Osteocyte (in vitro differentiated cells): ENCODE measurements at regions not wholly inside any gene's neighbourhood (a gene's known extent, or its start where the extent isn't known, plus 50 kb on each side); places are given as distances from the start of the nearest gene placed in this dataset.

Experiments
- DNase-seq: peaks from one replicate; pipeline ENCODE4 v3.0.0; 2021; ENCODE audit warnings: mixed read lengths; ENCODE audit not compliant: unreplicated experiment; ENCODE audit errors: extremely low spot score
- H3K27ac Mint-ChIP-seq: one replicate; pipeline ENCODE4 v1.8.0; 2021; ENCODE audit warnings: mild to moderate bottlenecking, mixed read lengths; ENCODE audit not compliant: unreplicated experiment
- H3K27me3 Mint-ChIP-seq: one replicate; pipeline ENCODE4 v1.8.0; 2021; ENCODE audit warnings: mixed read lengths; ENCODE audit not compliant: unreplicated experiment
- H3K36me3 Mint-ChIP-seq: one replicate; pipeline ENCODE4 v1.8.0; 2021; ENCODE audit warnings: mixed read lengths; ENCODE audit not compliant: unreplicated experiment
- H3K4me1 Mint-ChIP-seq: one replicate; pipeline ENCODE4 v1.8.0; 2021; ENCODE audit warnings: mixed read lengths; ENCODE audit not compliant: unreplicated experiment
- H3K4me3 Mint-ChIP-seq: one replicate; pipeline ENCODE4 v1.8.0; 2021; ENCODE audit warnings: mild to moderate bottlenecking, moderate library complexity, mixed read lengths; ENCODE audit not compliant: unreplicated experiment
- H3K9me3 Mint-ChIP-seq: one replicate; pipeline ENCODE4 v1.8.0; 2021; ENCODE audit warnings: mixed read lengths; ENCODE audit not compliant: unreplicated experiment
- TF ChIP-seq, protein P1 (sequence below): fragments of 200-600 bp; sonication (generic); IDR thresholded peaks from 2 replicates; pipeline ENCODE4 v1.5.0; 2021; ENCODE audit warnings: antibody characterized with exemption, mild to moderate bottlenecking, moderate library complexity

DNA sequence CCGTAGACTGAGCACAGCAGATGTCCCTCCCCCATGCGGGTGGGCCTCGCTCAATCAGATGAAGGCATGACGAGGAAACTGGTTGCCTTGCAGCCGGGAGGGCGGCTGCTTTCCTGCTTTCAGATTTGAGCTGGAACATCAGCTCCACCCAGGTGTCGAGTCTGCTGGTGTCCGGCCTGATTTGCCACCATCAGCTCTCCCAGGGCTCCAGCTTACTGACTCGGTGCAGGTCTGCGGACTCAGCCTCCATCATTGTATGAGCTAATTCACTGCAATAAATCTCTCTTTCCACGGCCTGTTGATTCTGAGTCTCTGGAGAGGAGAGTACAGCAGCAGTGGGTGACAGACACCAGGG is 156.2 kb downstream of the KIF26A start:
- Mint-ChIP-seq H3K4me1 (no peaks in the 10 kb centered on the region), H3K36me3 (no peaks in the 10 kb centered on the region), H3K9me3 (no peaks in the 10 kb centered on the region), H3K27me3 (no peaks in the 10 kb centered on the region), H3K4me3 (no peak overlapping the region), H3K27ac (no peak overlapping the region)
- TF ChIP-seq, protein P1, sequence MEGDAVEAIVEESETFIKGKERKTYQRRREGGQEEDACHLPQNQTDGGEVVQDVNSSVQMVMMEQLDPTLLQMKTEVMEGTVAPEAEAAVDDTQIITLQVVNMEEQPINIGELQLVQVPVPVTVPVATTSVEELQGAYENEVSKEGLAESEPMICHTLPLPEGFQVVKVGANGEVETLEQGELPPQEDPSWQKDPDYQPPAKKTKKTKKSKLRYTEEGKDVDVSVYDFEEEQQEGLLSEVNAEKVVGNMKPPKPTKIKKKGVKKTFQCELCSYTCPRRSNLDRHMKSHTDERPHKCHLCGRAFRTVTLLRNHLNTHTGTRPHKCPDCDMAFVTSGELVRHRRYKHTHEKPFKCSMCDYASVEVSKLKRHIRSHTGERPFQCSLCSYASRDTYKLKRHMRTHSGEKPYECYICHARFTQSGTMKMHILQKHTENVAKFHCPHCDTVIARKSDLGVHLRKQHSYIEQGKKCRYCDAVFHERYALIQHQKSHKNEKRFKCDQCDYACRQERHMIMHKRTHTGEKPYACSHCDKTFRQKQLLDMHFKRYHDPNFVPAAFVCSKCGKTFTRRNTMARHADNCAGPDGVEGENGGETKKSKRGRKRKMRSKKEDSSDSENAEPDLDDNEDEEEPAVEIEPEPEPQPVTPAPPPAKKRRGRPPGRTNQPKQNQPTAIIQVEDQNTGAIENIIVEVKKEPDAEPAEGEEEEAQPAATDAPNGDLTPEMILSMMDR, result no peak
- DNase-seq, result no peak

DNA sequence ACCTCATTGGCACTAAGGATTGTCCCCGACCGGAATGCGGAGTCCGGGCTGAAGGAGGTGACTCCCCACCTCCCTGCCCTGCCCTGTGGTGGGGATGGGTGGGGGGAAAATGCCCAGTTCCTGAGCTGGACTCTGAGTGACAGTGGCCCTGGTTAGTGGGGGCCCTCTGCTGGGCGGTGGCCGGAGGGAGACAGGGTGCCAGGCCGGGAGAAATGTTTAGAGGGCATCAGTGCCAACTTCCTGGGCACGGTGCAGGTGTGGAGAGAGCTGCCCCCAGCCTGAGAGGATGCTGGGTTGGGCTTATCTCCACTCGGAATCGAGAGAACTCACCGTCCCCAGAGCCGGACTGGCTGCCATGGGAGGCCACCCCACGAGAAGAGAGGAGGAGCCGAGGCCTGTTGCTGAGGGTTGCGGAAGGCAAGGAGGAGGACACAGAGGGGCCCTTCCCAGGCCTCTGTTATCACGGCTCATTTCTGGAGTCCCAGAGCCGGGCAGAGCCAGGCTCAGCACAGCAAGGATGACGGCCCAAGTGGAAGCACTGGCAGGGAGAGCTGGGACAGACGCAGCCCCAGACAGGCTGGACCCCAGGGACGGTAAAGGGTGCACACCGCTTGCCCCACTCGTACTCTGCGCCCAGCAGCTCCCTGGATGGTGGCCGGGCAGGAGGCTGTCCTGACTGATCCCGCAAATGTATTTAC is 156.7 kb downstream of the KIF26A start:
- Mint-ChIP-seq H3K9me3 (no peaks in the 10 kb centered on the region), H3K27me3 (no peaks in the 10 kb centered on the region), H3K36me3 (no peaks in the 10 kb centered on the region), H3K4me3 (no peak overlapping the region), H3K27ac (no peak overlapping the region), H3K4me1 (no peaks in the 10 kb centered on the region)
- TF ChIP-seq, protein P1, result no peak
- DNase-seq, result no peak

DNA sequence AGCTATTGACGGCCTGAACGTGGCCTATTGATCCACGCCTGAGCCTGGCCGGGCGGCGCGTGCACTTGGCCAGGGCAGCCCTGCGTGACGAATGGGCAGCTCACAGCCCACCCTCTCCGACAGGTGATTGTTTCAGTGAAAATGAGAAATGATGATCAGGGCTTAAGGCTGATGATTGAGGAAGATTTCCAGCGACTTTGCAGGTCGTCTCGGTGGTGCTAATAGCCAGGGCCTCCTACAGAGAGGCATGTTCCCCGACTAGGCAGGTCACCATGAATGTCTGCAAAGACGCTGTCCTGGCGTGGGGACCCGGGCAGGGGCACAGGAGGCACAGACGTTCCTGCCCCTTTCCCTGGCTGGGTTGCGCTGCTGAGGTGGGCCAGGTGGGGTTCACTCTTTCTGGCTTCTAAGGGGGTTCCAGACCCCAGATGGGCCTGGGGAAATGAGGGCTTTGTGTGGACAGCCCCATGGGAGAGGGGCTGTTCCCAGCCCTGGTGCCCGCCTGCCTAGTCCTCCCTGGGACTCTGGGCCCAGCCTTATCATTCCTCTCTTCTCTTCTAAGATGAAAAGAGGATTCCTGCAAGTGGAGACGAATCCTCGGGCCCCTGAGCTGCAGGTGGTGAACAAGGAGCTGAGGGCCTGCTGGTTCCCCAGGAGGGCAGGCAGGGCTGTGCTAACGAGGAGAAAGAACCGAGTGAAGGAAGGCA is 157.4 kb downstream of the KIF26A start:
- TF ChIP-seq, protein P1, result no peak
- H3K27me3 Mint-ChIP-seq, result no peaks in the 10 kb centered on the region
- H3K4me3 Mint-ChIP-seq, result no peak overlapping the region
- H3K4me1 Mint-ChIP-seq, result no peaks in the 10 kb centered on the region
- H3K36me3 Mint-ChIP-seq, result no peaks in the 10 kb centered on the region
- no peaks in the 10 kb centered on the region for H3K9me3 Mint-ChIP-seq
- no peak for DNase-seq
- H3K27ac Mint-ChIP-seq, result no peak overlapping the region

DNA sequence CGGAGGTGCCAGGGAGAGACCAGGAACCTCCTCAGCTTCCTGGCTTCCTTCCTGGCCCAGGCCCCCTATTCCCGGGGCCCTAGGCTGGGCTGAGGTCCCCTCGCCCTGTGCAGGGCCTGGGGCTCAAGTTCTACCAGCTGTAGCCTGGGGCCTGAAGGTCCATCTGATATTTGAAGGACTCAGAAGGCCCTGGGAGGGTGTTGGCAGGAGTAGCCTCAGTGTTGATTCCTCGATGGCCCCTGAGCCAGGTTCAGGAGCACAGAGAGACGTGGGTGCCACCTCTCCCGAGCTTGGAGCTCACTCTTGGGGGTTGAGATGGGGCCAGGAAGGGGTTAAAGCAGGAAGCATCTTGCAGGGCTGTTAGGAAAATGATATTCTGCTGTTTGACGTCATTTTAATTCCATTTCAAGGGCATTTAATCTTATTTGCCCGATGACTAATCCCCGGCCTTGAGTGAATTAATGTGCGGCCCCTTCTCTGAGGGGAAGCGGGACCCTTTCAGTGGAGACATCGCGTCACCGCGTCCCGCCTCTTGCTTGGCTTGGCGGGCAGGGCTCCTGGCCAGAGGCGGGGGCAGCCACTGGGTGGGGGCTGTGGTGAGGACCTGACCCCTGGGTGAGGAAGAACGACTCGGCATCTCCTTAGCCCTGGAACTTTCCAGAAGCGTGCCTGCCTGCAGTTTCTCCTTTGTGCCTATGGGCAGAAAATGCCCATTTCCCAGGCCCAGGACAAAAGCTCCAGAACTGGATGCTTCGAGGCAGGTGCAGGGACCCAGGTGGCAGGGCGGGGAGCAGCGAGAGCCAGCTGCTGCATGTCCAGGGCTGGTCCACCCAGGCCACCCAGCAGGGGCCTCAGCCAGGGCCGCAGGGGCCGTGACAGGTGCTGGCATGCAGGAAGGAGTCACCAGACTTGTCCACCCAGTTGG is 158.3 kb downstream of the KIF26A start:
- Mint-ChIP-seq H3K36me3 (no peaks in the 10 kb centered on the region), H3K27me3 (no peaks in the 10 kb centered on the region), H3K27ac (no peak overlapping the region), H3K4me1 (no peaks in the 10 kb centered on the region), H3K4me3 (no peak overlapping the region), H3K9me3 (no peaks in the 10 kb centered on the region)
- TF ChIP-seq, protein P1, result no peak
- no peak for DNase-seq

DNA sequence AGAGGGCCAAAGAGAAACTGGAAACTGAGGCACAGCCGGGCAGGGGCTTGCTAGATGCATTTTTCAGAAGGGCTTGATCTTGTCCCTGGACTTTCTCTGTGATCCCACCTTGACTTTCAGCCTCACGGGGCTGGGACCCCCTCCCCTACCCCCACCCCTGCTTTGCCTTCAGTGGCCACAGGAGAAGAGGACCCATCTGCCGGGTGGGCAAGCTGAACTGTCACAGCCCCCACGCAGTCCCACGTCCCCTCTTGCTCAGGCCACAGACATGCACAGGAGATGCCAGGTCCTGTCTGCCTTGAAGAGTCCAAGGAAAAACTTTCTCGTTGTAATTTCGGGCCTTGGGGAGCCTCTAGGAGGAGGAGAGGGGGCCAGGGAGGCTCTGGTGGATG is 158.9 kb downstream of the KIF26A start:
- no peak for DNase-seq
- H3K27ac Mint-ChIP-seq, result no peak overlapping the region
- H3K9me3 Mint-ChIP-seq, result no peaks in the 10 kb centered on the region
- TF ChIP-seq, protein P1, result no peak
- H3K27me3 Mint-ChIP-seq, result no peaks in the 10 kb centered on the region
- H3K4me1 Mint-ChIP-seq, result no peaks in the 10 kb centered on the region
- H3K36me3 Mint-ChIP-seq, result no peaks in the 10 kb centered on the region
- no peak overlapping the region for H3K4me3 Mint-ChIP-seq
